Putamen (tissue), 1 donor: ENCODE measurements at regions not wholly inside any gene's neighbourhood (a gene's known extent, or its start where the extent isn't known, plus 50 kb on each side); places are given as distances from the start of the nearest gene placed in this dataset.
"Not testable (repeated sequence)": the region's sequence is repeated elsewhere in the genome, so short reads cannot be mapped to it uniquely, and the experiment has no call there.

ENCODE experiments used
- DNase-seq: peaks from one replicate; pipeline ENCODE4 v3.0.0-alpha.2; 2016; ENCODE audit warnings: low spot score

- DNase-seq: not testable (repeated sequence)
Measured at GRCh38 chr7:14967376-14967775, 64.8 kb upstream of the DGKB start.

GRCh38 chr7:14962778-14963177 is 60.2 kb upstream of the DGKB start:
- DNase-seq: no peak

GRCh38 chr7:14960721-14961120 is 58.2 kb upstream of the DGKB start:
- DNase-seq: no peak

GRCh38 chr7:14959339-14959738 is 56.8 kb upstream of the DGKB start:
- no peak for DNase-seq

GRCh38 chr7:14954035-14954434 is 51.5 kb upstream of the DGKB start:
- DNase-seq: no peak
